DMS53 (cell line): ENCODE measurements at regions not wholly inside any gene's neighbourhood (a gene's known extent, or its start where the extent isn't known, plus 50 kb on each side); places are given as distances from the start of the nearest gene placed in this dataset.

Experiments
- DNase-seq: peaks from one replicate; lab custom pipeline; 2025; lab: John Stamatoyannopoulos, UW

- DNase-seq, result peak; percentile 12
Observed at GRCh38 chr5:24368115-24368514, 276.7 kb downstream of the CDH10 start.

- DNase-seq, result no peak
Observed at GRCh38 chr5:24376210-24376609, 268.6 kb downstream of the CDH10 start.

- DNase-seq, result no peak
Observed at GRCh38 chr5:24376616-24377015, 268.2 kb downstream of the CDH10 start.

GRCh38 chr5:24381861-24382489 is 262.8 kb downstream of the CDH10 start:
- no peak for DNase-seq

- peak; percentile 56 for DNase-seq
Observed at GRCh38 chr5:24385070-24385469, 259.7 kb downstream of the CDH10 start.

- no peak for DNase-seq
Observed at GRCh38 chr5:24385617-24386016, 259.2 kb downstream of the CDH10 start.

GRCh38 chr5:24388448-24388847 is 256.3 kb downstream of the CDH10 start:
- no peak for DNase-seq

- no peak for DNase-seq
Observed at GRCh38 chr5:24389968-24390367, 254.8 kb downstream of the CDH10 start.

- DNase-seq, result no peak
Observed at GRCh38 chr5:24391816-24392215, 253.0 kb downstream of the CDH10 start.

GRCh38 chr5:24397601-24398000 is 247.2 kb downstream of the CDH10 start:
- DNase-seq, result no peak

GRCh38 chr5:24401773-24402172 is 243.0 kb downstream of the CDH10 start:
- peak; percentile 2 for DNase-seq

GRCh38 chr5:24407466-24407865 is 237.3 kb downstream of the CDH10 start:
- no peak for DNase-seq

GRCh38 chr5:24428345-24428744 is 216.4 kb downstream of the CDH10 start:
- no peak for DNase-seq

GRCh38 chr5:24433555-24433954 is 211.2 kb downstream of the CDH10 start:
- no peak for DNase-seq
